ENCODE measurements at regions not wholly inside any gene's neighbourhood (a gene's known extent, or its start where the extent isn't known, plus 50 kb on each side); places are given as distances from the start of the nearest gene placed in this dataset.

GRCh38 chr17:55634702-55635101, 88.0 kb downstream of the TMEM100 start:
- DNase-seq (ENCODE audit: low read depth) = no peak

DNA sequence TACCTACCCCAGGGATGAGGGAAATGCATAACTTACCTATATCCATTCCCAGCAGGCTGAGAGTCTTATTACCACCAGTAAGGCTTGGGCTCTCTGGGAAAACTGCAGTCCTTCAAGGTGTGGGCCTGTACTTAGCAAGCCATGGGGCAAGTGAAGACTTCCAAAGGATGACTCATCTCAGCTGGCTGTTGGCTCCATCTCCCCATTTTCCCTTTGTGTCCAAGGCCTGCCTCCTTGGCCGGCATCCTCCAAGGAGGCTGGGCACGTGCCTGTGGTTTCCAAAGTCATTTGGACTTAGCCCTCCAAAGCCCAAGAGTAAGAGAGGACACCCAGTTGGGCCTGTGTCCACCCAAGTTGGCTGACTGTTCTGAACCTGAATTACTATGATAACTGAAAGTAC, 89.8 kb downstream of the TMEM100 start:
- no peak for DNase-seq (ENCODE audit: low read depth)

- DNase-seq (ENCODE audit: low read depth) = no peak
Observed at GRCh38 chr17:55632236-55632635, 90.4 kb downstream of the TMEM100 start.

- no peak for DNase-seq (ENCODE audit: low read depth)
Observed at GRCh38 chr17:55629995-55630394, 92.7 kb downstream of the TMEM100 start.

- DNase-seq (ENCODE audit: low read depth) = no peak
Observed at GRCh38 chr17:55625521-55625920, 97.1 kb downstream of the TMEM100 start.

DNA sequence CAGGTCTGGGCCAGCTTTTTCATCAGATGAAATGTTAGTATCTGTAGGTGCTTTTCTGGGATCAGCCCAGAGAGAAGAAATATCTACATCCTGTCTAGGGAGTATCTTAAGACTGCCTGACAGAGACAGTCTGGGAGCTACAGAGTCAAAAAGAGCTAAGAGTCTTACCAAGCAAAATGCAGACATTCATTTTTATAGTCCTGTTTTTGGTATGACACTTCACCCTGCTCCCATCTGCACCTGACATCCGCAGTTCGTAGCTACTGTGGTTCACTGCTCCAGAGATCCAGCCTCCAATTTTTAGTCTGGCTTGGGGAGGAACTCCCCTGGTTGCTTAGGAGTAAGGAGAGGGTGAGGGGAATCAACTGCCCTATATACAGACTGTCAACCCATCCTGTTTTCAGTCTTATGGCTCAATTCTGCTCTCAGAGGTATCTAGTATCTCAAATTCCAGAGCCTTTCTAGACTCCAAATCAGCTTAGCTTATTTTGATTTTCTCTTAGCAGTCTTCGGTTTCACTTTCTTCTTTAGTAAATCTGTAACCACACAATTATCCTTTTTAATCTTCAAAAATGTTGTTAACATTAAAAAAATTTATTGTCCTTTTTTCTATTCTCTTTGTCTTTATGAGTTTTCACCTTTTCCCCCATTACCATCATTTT, 97.8 kb downstream of the TMEM100 start:
- DNase-seq (ENCODE audit: low read depth) = no peak

DNA sequence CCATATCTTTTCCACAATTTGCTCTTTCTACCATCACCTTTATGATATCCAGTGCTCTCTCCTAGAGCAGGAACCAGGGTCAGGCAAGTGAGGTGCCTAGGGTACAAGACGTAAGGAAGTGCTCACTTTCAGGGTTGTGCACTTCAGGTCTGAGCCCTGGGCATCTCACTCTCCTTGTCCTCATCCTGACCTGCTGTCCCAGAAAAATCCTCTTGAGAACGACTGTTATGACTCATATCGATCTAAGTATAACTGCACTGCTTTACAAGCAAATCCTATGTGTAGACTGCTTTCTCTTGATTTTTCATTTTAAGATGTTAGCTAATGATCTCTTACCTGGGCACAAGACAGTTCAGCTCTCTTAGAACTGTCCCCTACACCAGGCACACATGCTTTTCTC, 100.1 kb downstream of the TMEM100 start:
- DNase-seq (ENCODE audit: low read depth) = no peak

- no peak for DNase-seq (ENCODE audit: low read depth)
Observed at GRCh38 chr17:55620945-55621344, 101.7 kb downstream of the TMEM100 start.

- DNase-seq (ENCODE audit: low read depth) = no peak
Observed at GRCh38 chr17:55620023-55620422, 102.6 kb downstream of the TMEM100 start.

DNA sequence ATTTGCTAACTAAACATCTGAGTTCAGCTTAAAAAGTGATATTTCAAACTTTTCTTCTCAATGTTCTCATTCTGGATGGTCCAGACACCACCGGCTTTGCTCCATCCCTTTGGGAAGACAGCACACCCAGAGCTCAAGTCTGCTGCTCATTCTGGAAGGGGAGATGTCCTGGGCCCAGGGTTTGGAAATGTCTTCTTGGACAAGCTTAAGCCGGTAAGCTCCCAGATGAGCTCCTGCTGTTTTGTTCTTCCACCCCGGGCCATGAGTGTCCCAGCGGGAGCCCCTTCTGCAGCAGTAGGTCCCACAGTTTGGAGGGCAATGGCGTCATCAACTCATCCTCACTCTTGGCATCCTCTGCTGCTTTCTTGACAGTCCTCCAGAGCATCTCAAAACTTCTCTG, 105.2 kb downstream of the TMEM100 start:
- DNase-seq (ENCODE audit: low read depth) = no peak

DNA sequence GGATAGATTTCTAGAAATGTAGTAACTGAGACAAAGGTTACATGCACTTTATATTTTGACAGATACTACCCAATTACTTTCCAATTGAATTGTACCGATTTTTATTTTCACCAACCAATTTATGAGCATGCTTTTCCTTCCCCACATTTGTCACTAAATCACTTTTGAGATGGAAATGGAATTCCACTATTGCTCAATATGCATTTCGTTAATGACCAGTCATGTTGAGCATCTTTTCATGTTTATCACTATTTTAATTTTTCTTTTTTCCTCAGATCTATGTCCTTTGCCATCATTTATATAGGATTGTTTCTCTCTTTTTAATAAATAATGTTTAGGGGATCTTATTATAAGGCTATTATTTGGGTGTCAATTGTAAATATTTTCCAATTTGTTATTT, 102.8 kb upstream of the SMIM36 start:
- no peak for DNase-seq (ENCODE audit: low read depth)

- DNase-seq (ENCODE audit: low read depth) = no peak
Observed at GRCh38 chr17:55612691-55613141, 101.5 kb upstream of the SMIM36 start.

DNA sequence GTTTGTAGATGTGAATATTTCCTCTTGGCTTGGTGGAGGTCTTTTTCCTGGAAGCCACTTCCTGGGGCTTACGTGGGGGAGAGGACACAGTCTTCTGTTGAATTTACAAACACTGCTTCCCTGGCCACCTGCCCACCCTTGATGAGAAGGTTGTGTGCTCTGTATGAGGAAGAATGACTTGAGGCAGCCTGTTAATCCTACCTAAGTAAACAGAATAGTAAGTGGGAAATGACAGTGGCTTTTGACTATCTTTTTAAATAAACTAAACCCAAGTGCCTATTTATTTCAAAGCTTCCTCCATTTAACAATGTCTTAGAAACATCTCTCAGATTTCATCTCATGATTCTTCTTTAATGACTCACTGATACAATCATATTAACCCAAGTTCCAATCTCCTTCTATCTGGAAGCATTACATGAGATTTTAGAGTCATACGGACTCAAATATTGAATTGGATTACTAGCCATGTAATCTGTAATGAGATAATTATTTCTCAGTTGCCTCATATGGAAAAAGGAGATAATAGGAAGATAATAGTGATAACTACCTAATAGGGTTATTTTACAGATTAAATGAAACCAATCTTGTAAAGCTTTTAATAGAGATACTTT, 96.6 kb upstream of the SMIM36 start:
- DNase-seq (ENCODE audit: low read depth) = no peak

DNA sequence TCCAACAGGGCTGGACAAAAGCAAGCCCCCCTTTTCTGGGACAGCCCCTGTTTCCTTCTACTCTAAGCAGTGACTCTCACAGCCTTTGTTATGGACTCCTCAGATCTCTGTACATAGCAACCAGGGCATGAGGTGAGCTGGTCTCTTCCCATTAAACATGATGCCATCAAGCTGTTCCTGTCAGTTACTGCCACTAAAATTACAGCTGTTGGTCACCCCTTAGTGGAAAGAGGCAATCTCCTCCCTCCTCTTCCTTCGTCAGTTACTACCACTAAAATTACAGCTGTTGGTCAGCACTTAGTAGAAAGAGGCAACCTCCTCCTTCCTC, 95.2 kb upstream of the SMIM36 start:
- DNase-seq (ENCODE audit: low read depth) = no peak

DNA sequence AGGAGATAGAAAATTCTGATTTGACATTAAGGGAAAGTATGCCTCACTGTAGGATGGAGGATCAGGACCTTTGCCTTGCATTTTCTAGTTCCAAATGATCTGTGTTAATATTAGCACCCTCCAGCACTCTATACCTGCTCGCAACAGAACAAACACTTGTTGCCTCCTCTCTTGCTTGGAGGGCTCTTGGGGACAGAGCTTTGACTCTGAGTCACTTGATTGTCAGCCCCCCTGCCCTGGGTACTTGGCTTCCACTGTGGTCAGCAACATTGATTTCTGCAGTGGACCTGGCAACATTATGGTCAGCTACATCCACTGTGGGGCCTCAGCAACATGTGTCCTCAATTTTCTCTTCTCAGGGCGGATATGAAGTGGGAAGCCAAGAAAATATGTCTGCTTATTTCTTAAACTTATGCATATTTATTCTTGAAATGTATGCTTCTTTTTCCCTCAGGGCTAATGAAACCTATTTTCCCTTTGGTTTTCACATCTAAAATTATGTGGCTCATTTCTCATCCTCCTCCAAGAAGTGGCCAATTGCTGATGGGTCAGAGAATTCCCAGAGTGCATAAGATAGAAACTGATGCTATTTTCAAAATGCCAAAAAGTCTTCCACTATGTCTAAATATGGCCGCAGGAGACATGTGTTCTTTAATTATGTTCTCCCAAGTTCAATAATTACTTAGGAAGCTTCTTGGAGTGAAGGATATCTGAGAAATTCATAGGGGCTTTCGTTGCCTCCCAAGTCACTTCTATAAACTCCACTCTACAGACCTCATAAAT, 94.6 kb upstream of the SMIM36 start:
- DNase-seq (ENCODE audit: low read depth) = no peak

DNA sequence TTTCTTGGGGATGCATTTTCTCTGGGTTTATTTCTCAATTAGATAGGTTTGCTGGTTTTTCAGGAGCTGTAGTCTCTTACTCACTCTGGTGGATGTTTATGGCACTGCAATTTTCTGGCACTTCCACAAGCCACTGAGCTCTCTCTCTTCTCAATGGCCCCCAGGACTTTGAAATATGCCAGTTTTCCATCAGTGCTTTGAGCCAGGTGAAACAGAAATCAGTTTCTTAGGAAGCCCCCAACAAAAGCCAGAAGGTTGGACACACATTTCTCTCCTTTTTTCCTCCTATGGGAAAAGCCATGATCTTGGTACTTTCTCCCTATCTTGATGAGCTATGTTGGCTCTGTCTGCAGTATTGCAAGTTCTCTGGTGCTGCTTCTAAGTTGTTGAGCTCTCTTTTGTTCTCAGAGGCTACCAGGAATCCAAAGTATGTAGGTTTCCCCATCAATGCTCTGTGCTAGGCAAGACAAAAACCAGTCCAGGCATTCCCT, 90.7 kb upstream of the SMIM36 start:
- DNase-seq (ENCODE audit: low read depth) = no peak

DNA sequence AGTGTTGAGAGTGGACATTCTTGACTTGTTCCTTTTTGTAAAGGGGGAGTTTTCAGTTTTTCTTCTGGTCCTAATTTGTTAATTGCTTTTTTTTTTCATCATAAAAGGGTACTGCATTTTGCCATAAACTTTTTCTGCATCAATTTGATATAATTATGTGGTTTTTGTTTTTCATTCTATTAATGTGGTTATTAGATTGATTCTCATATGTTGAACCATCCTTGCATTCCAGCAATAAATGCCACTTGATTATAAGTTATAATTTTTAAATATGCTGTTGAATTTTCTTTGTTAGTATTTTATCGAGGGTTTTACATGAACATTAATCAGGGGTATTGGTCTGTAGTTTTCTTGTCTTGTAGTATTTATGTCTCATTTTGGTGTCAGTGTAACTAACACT, 87.2 kb upstream of the SMIM36 start:
- DNase-seq (ENCODE audit: low read depth) = no peak

DNA sequence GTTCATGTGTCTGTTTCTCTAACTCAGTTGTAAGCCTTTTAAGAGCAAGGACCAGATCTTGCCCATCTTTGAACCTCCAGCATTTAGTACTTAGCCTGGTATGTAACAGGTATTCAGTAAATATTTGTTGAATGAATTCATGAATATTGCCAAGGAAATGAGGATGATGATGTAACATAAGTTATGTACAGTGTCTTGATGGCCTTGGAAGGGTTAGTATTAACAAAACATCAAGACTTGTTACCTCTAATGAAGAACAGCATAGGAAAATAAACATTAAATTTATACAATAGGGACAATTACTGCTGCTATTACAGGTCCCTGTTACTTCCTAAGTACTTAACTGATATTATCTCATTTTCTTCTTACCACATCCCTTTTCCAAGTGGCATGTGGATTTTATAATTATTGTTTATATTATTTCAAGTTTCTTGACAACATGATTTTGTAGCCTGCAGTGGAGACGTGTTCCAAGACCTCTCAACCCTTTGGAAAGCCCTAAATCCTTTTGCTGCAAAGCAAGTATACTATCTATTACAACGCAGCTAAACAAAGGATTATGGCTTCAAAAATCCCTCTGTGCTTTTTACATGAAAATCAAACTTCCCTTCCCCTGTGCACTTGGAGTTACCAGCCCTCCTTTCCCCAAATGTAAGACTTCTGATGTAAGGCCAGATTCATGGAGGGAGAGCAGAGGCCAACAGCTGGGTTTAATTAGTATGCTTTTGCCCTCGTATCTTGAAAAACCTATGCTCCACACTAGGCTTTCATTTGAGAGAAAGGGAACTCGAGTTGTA, 77.4 kb upstream of the SMIM36 start:
- DNase-seq (ENCODE audit: low read depth) = no peak

GRCh38 chr17:55587608-55588139, 76.4 kb upstream of the SMIM36 start:
- DNase-seq (ENCODE audit: low read depth) = no peak

DNA sequence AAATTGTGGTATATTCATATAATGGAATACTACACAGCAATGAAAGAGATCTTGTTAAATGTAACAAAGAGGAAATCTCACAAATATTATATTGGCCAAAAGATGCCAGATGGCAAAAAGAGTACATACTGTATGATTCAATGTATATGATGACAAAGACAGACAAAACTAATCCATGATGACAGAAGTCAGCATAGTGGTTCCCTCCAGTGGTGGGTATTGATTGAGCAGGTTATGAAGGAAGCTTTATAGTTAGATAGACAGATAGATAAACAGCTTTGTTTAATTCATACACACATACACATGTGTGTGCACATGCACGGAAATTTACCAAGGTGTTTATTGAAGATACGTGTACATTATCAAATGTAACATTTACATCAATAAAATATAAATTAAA, 74.4 kb upstream of the SMIM36 start:
- DNase-seq (ENCODE audit: low read depth) = no peak

GRCh38 chr17:55584861-55585260, 73.6 kb upstream of the SMIM36 start:
- no peak for DNase-seq (ENCODE audit: low read depth)

DNA sequence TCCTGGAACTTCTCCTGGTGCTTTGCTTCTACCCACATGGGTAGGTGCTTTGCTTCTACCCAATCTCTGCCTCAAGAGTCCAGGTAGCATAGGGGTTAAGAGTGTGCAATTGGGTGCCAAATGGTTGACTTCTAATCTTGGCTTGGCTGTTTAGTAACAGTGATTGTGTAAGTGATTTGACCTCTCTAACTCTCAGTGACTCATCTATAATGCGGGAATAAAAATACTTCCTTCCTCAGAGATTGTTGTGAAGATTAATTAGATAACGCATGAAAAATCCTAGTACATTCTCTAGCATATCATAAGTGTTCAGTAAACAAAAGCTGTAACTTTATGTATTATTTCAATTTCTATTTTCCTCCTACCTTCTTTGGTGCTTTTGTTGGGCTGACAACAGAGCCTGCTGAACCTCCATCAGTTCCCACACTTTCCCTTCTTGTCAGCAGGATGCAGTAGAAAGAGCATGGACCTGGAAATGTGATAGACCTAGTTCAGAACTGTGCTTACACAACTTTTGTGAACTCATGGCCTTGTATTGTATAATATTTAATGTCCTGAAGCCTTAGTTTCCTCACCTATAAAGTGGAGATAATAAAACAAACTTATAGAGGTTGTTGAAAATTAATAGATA, 72.9 kb upstream of the SMIM36 start:
- DNase-seq (ENCODE audit: low read depth) = no peak

Measured in activated T-helper 9 cell treated with anti-CD3 and anti-CD28 coated beads, Interleukin-2, amount 50 U/mL, for 16 hours (primary cell).